ENCODE measurements at regions not wholly inside any gene's neighbourhood (a gene's known extent, or its start where the extent isn't known, plus 50 kb on each side); places are given as distances from the start of the nearest gene placed in this dataset.

DNA sequence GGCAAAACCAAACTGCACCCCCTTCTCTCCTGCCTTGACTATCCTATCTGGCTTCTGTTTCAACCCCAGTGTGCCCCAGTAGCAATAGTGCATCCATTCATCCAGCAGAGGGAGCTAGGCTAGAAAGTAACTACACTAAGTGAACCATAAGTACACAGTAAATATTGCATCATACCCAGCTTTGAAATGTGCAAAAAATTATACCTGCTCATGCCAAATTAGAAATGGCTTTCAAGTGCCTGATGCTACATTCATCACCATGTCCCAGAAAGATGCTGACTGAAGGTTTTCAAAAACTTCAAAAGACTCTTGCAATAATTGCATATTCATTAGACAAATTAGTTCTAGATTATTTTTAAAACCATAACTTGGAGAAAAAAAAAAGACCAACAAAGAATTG is 153.5 kb downstream of the PRELID2 start:
- Histone ChIP-seq H3K4me1 (ENCODE audit: insufficient read depth, low read length) (no peaks in the 10 kb centered on the region), H3K4me3 (ENCODE audit: low read length) (no peak overlapping the region), H3K36me3 (ENCODE audit: insufficient read depth, low read length) (no peaks in the 10 kb centered on the region), H3K27ac (ENCODE audit: low read depth, low read length) (no peak overlapping the region), H3K9me3 (ENCODE audit: insufficient read depth, low read depth, low read length) (no peaks in the 10 kb centered on the region), H3K27me3 (ENCODE audit: insufficient read depth, low read length) (no peaks in the 10 kb centered on the region), H3K9ac (ENCODE audit: low read depth, low read length) (no peak overlapping the region)

DNA sequence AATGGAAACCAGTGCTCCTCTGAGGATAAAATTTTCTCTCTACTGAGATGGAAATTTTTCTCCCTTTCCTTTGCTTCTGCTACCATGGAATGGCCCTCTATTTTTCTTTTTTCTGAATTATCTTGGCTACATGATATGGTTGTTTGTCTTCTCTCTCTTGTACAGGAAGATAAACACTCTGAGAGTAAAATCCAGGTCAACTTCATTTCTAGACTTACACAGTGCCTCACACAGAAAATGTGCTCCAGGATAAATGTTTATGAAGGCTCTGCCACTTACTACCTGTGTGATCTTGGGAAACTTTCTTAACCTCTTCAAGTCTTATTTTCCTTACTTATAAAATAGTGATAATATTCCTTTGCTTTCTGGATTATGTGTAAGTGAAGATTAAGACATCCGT is 153.9 kb downstream of the PRELID2 start:
- Histone ChIP-seq H3K4me3 (ENCODE audit: low read length) (no peak overlapping the region), H3K36me3 (ENCODE audit: insufficient read depth, low read length) (no peaks in the 10 kb centered on the region), H3K27ac (ENCODE audit: low read depth, low read length) (no peak overlapping the region), H3K27me3 (ENCODE audit: insufficient read depth, low read length) (no peaks in the 10 kb centered on the region), H3K4me1 (ENCODE audit: insufficient read depth, low read length) (no peaks in the 10 kb centered on the region), H3K9ac (ENCODE audit: low read depth, low read length) (no peak overlapping the region), H3K9me3 (ENCODE audit: insufficient read depth, low read depth, low read length) (no peaks in the 10 kb centered on the region)
- WGBS = 100% methylated on average over 1 of the region's 1 CpG

DNA sequence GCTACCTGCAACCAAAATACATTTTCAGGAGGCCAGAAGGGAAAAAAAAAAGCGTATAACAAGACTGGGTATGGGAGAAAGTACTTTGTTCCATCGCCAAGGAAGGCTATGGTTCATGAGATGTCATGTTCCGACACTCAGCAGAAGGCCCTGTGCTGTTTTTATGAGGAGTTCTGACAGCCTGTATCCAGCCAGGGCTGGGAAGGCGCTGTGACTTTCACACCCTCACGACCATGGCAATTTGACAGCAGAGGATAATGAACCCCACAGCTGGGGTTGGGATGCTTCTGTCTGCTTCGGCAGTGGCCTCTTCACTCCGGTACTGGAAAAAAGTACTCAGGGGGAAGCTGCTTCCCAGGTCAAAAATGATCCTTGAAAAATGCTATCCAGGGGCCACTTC is 154.4 kb downstream of the PRELID2 start:
- no peaks in the 10 kb centered on the region for H3K36me3 ChIP-seq (ENCODE audit: insufficient read depth, low read length)
- WGBS = 93% methylated on average over 7 of the region's 7 CpGs
- no peak overlapping the region for H3K27ac ChIP-seq (ENCODE audit: low read depth, low read length)
- H3K9me3 ChIP-seq (ENCODE audit: insufficient read depth, low read depth, low read length) = no peaks in the 10 kb centered on the region
- no peak overlapping the region for H3K4me3 ChIP-seq (ENCODE audit: low read length)
- no peaks in the 10 kb centered on the region for H3K4me1 ChIP-seq (ENCODE audit: insufficient read depth, low read length)
- H3K9ac ChIP-seq (ENCODE audit: low read depth, low read length) = no peak overlapping the region
- H3K27me3 ChIP-seq (ENCODE audit: insufficient read depth, low read length) = no peaks in the 10 kb centered on the region

DNA sequence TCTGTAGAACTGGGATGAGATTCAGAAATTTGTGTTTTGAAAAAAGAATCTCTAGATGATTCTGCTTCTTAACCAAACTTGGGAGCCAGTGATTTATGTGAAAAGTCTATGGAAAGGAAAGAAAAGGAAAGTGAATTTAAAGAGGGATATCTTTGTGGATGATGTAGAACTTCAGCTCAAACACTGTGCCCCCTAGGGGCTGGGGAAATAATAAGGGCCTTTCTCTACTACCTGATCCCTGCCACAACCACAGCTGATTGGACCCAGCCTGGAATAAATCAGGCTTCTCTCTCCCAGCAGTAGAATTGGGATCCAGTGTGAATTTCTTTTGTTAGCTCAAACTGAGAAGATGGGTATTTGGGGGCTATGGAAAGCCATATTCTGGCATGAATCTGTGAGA is 155.0 kb downstream of the PRELID2 start:
- no peak overlapping the region for H3K4me3 ChIP-seq (ENCODE audit: low read length)
- no peak overlapping the region for H3K9ac ChIP-seq (ENCODE audit: low read depth, low read length)
- H3K36me3 ChIP-seq (ENCODE audit: insufficient read depth, low read length) = no peaks in the 10 kb centered on the region
- no peak overlapping the region for H3K27ac ChIP-seq (ENCODE audit: low read depth, low read length)
- no peaks in the 10 kb centered on the region for H3K4me1 ChIP-seq (ENCODE audit: insufficient read depth, low read length)
- H3K27me3 ChIP-seq (ENCODE audit: insufficient read depth, low read length) = no peaks in the 10 kb centered on the region
- H3K9me3 ChIP-seq (ENCODE audit: insufficient read depth, low read depth, low read length) = no peaks in the 10 kb centered on the region

DNA sequence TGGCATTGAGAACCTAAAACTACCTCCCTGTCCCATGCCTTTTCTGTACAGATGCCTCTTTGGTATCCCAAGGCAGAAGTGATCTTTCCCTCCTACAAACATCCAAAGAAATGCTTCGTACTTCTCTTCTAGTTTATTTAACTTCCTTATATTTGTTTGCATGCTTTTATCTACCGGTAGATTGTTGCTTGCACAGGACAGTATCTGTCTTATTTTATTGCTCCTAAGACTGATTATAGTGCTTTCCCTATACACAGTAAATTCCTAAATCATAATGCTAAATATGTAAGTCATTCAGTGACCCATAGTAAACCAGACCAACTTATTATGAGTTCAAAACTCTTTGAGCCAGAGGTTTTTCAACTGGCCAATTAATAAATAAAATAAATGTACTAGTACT is 156.9 kb downstream of the PRELID2 start:
- no peaks in the 10 kb centered on the region for H3K9me3 ChIP-seq (ENCODE audit: insufficient read depth, low read depth, low read length)
- H3K4me1 ChIP-seq (ENCODE audit: insufficient read depth, low read length) = no peaks in the 10 kb centered on the region
- H3K36me3 ChIP-seq (ENCODE audit: insufficient read depth, low read length) = no peaks in the 10 kb centered on the region
- whole genome bisulfite sequencing = 97% methylated on average over 2 of the region's 2 CpGs
- H3K9ac ChIP-seq (ENCODE audit: low read depth, low read length) = no peak overlapping the region
- no peaks in the 10 kb centered on the region for H3K27me3 ChIP-seq (ENCODE audit: insufficient read depth, low read length)
- H3K27ac ChIP-seq (ENCODE audit: low read depth, low read length) = no peak overlapping the region
- no peak overlapping the region for H3K4me3 ChIP-seq (ENCODE audit: low read length)

DNA sequence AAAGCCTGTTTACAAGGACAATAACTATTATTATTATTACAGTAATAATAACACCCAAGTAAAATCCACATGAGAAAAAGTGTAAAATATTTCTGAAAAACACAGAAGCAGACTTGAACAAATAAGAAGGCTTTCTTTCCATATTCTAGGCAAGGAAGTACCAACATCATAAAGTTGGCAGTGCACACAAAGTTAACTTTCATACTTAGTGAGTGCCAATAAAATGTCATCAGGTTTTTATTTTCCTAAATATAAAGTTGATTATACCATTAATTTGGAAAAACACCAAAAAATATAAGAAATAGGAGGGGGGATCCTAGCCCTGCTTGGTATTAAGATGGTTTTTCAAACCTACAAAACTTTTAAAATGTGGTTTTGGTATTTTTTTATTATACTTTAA is 161.4 kb downstream of the PRELID2 start:
- H3K4me3 ChIP-seq (ENCODE audit: low read length) = no peak overlapping the region
- H3K9ac ChIP-seq (ENCODE audit: low read depth, low read length) = no peak overlapping the region
- H3K27ac ChIP-seq (ENCODE audit: low read depth, low read length) = no peak overlapping the region
- no peaks in the 10 kb centered on the region for H3K27me3 ChIP-seq (ENCODE audit: insufficient read depth, low read length)
- no peaks in the 10 kb centered on the region for H3K9me3 ChIP-seq (ENCODE audit: insufficient read depth, low read depth, low read length)
- H3K36me3 ChIP-seq (ENCODE audit: insufficient read depth, low read length) = no peaks in the 10 kb centered on the region
- H3K4me1 ChIP-seq (ENCODE audit: insufficient read depth, low read length) = no peaks in the 10 kb centered on the region

DNA sequence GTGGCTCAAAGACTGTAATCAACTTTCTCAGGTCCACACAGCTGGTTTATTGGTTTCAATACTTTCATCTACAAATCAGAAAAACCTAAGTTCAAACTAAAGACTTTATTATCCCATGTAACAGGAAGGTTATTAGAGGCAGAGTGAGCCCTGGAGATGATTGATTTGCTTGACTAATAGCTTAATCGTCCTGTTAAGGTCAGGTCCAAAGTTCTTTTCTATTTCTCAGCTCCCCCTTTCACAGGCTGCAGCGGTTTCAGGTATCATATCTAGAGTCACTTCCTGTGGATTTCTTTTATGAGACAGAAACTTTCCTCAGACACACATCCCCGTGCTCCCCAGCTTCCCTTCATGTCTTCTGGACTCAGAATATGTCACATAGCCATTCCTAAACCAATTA is 166.4 kb downstream of the PRELID2 start:
- H3K4me3 ChIP-seq (ENCODE audit: low read length) = no peak overlapping the region
- no peaks in the 10 kb centered on the region for H3K27me3 ChIP-seq (ENCODE audit: insufficient read depth, low read length)
- H3K4me1 ChIP-seq (ENCODE audit: insufficient read depth, low read length) = no peaks in the 10 kb centered on the region
- no peaks in the 10 kb centered on the region for H3K36me3 ChIP-seq (ENCODE audit: insufficient read depth, low read length)
- WGBS = 87% methylated on average over 3 of the region's 3 CpGs
- no peak overlapping the region for H3K27ac ChIP-seq (ENCODE audit: low read depth, low read length)
- no peak overlapping the region for H3K9ac ChIP-seq (ENCODE audit: low read depth, low read length)
- no peaks in the 10 kb centered on the region for H3K9me3 ChIP-seq (ENCODE audit: insufficient read depth, low read depth, low read length)

DNA sequence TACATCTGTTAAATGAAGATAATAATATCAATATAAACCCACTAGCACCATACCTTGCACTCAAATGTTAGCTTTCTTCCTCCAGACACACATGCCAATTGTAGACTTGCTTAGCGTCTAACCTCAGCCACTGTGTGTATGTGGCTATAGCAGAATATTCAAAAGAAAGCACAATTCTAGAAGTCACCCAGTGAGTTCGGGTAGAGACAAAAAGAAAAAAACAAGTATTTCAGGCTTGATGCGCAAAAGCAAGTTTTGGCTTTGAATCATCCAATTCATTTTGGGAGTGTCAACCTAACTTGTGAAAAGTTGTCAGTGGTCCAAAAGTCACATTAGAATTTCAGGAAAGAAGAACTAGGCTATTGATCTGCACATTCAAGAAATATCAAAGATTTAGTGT is 167.4 kb downstream of the PRELID2 start:
- no peak overlapping the region for H3K4me3 ChIP-seq (ENCODE audit: low read length)
- H3K9ac ChIP-seq (ENCODE audit: low read depth, low read length) = no peak overlapping the region
- WGBS = 97% methylated on average over 3 of the region's 3 CpGs
- H3K9me3 ChIP-seq (ENCODE audit: insufficient read depth, low read depth, low read length) = no peaks in the 10 kb centered on the region
- H3K4me1 ChIP-seq (ENCODE audit: insufficient read depth, low read length) = no peaks in the 10 kb centered on the region
- no peaks in the 10 kb centered on the region for H3K27me3 ChIP-seq (ENCODE audit: insufficient read depth, low read length)
- H3K27ac ChIP-seq (ENCODE audit: low read depth, low read length) = no peak overlapping the region
- H3K36me3 ChIP-seq (ENCODE audit: insufficient read depth, low read length) = no peaks in the 10 kb centered on the region

DNA sequence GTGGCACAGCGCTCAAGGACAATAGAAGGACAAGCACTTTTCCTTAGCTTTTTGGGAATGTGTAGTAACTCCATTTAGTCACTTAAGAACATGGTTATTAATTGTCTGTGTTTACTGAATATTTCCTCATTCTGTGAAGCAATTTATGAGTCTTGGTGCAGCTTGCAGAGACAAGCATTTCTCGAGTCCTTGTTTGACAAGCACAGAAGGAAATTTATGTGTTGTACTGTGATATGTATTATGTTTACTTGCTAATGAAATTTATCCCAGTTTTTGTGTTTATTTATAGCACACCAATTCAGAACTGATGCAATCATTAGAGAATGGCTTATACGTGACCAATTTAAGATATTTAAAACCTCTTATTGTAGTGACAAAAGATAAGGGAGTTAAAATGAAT is 168.6 kb downstream of the PRELID2 start:
- H3K27ac ChIP-seq (ENCODE audit: low read depth, low read length) = no peak overlapping the region
- H3K27me3 ChIP-seq (ENCODE audit: insufficient read depth, low read length) = no peaks in the 10 kb centered on the region
- no peaks in the 10 kb centered on the region for H3K9me3 ChIP-seq (ENCODE audit: insufficient read depth, low read depth, low read length)
- H3K36me3 ChIP-seq (ENCODE audit: insufficient read depth, low read length) = no peaks in the 10 kb centered on the region
- no peaks in the 10 kb centered on the region for H3K4me1 ChIP-seq (ENCODE audit: insufficient read depth, low read length)
- WGBS = 96% methylated on average over 3 of the region's 3 CpGs
- no peak overlapping the region for H3K9ac ChIP-seq (ENCODE audit: low read depth, low read length)
- H3K4me3 ChIP-seq (ENCODE audit: low read length) = no peak overlapping the region

DNA sequence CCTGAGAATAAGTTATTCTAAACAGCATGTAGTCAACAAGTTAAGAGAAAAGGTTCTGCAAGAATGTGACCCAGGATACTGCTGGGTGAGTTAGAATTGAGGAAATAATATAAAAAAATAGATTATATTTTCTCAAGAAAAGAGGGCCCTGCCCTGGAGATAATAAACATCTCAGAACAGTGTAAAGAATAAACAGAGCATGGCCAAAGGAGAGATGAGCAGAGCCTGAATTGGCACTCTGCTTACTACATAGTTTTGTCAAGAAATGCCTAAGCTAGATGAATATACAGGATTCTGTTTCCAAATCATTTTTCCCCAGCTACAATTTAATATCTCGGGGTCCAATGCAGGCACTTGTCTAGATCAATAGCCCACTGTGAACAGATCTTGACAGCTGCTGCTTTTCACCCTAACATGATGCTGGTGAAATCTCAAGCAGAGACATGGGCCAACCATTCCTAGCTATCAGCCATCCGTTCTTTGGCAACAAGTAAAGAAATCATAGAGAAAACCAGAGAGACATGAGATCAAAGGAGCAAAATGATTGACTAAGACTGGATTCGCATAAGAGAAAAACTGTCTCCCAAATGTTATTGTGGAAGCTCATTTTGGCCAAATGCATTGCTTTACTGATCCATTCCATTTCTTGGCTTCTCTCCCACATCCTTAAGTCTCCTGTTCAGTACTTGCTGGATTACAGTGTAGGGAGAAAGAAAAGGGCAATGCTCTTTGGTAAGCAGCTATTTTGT is 173.2 kb downstream of the PRELID2 start:
- H3K9ac ChIP-seq (ENCODE audit: low read depth, low read length) = no peak overlapping the region
- no peak overlapping the region for H3K4me3 ChIP-seq (ENCODE audit: low read length)
- no peaks in the 10 kb centered on the region for H3K9me3 ChIP-seq (ENCODE audit: insufficient read depth, low read depth, low read length)
- H3K4me1 ChIP-seq (ENCODE audit: insufficient read depth, low read length) = no peaks in the 10 kb centered on the region
- no peaks in the 10 kb centered on the region for H3K27me3 ChIP-seq (ENCODE audit: insufficient read depth, low read length)
- no peaks in the 10 kb centered on the region for H3K36me3 ChIP-seq (ENCODE audit: insufficient read depth, low read length)
- no peak overlapping the region for H3K27ac ChIP-seq (ENCODE audit: low read depth, low read length)
- WGBS = 94% methylated on average over 3 of the region's 3 CpGs

DNA sequence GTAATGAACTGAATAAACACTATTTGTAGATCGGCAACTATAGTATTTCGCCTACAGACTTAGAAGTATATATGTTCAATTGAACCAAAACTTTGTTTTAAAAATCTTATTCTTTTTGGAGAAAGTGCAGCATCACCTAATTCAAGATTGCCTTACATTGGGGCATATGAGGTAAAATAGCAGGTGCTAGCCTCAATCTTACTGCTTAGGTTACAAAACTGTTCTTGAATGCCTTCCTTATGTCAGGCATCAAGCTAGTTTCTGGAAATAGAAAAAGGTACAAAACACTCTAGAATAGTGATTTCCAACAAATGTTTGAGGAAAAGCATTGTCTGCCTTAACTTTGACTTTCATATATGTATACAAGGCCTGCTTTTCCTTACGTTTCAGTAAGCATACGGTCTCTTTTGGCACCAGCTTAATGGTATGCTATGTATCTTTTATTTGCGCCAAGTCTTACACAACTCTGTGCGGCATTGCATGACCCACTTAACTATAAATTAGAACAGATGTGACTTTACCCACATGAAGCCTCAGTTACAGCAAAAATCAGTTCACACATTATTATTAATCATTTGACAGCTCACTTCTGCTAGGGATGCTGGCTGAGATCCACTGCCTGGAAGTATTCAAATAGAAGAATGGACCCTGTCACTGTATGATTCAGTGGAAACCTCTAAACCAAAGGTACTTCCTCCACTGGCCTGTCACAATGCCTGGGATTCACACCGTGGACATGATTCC is 174.1 kb downstream of the PRELID2 start:
- 97% methylated on average over 6 of the region's 7 CpGs for WGBS
- Histone ChIP-seq H3K4me1 (ENCODE audit: insufficient read depth, low read length) (no peaks in the 10 kb centered on the region), H3K27ac (ENCODE audit: low read depth, low read length) (no peak overlapping the region)

More for the DNA sequence above, 174.1 kb downstream of the PRELID2 start:
- Histone ChIP-seq H3K9ac (ENCODE audit: low read depth, low read length) (no peak overlapping the region), H3K4me3 (ENCODE audit: low read length) (no peak overlapping the region), H3K36me3 (ENCODE audit: insufficient read depth, low read length) (no peaks in the 10 kb centered on the region), H3K9me3 (ENCODE audit: insufficient read depth, low read depth, low read length) (no peaks in the 10 kb centered on the region), H3K27me3 (ENCODE audit: insufficient read depth, low read length) (no peaks in the 10 kb centered on the region)

Measured in HUES64 (cell line).